Adipocyte (in vitro differentiated cells): ENCODE measurements at regions not wholly inside any gene's neighbourhood (a gene's known extent, or its start where the extent isn't known, plus 50 kb on each side); places are given as distances from the start of the nearest gene placed in this dataset.

Experiments
- DNase-seq: peaks from one replicate; pipeline ENCODE4 v3.0.0-alpha.2; 2015; ENCODE audit warnings: low read depth
- H3K27me3 ChIP-seq: replicated peaks from 2 replicates; pipeline ENCODE4 v1.7.0; 2013; ENCODE audit warnings: mild to moderate bottlenecking, low read length, moderate library complexity; ENCODE audit not compliant: control insufficient read depth, insufficient read depth
- H3K36me3 ChIP-seq: 2 replicates; pipeline ENCODE4 v1.7.0; 2013; ENCODE audit warnings: low read length, mild to moderate bottlenecking, moderate library complexity; ENCODE audit not compliant: control insufficient read depth, insufficient read depth, severe bottlenecking
- H3K4me1 ChIP-seq: 2 replicates; pipeline ENCODE4 v1.7.0; 2013; ENCODE audit warnings: mild to moderate bottlenecking, low read length, moderate library complexity; ENCODE audit not compliant: control insufficient read depth, insufficient read depth
- H3K4me3 ChIP-seq: 2 replicates; pipeline ENCODE4 v1.7.0; 2013; ENCODE audit warnings: mild to moderate bottlenecking, low read length, moderate library complexity
- H3K9ac ChIP-seq: 2 replicates; pipeline ENCODE4 v1.7.0; 2013; ENCODE audit warnings: mild to moderate bottlenecking, low read length, moderate library complexity
- H3K9me3 ChIP-seq: 2 replicates; pipeline ENCODE4 v1.7.0; 2013; ENCODE audit warnings: mild to moderate bottlenecking, low read length, moderate library complexity; ENCODE audit not compliant: control insufficient read depth

DNA sequence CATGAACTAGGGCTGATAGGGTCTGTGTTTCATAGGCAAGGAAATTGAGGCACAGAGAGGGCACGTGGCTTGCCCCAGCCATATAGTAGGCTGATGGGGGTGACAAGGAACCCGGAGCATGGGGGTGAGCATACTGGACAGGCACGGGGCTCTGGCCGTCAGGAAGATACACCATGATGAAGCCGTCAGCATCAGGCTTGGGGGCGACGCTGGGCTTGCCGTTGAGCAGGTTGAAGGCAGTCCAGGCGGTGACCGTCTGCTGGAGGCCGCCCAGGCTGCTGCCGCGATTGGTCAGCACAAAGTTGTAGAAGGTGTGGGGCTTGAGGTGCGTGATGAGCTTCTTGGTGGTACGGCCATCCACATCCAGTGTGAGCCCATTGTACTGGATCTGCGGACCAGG lies 119.7 kb downstream of the PTPRS start:
- peaks cover 84% of the 10 kb centered on the region for H3K36me3 ChIP-seq
- no peaks in the 10 kb centered on the region for H3K9me3 ChIP-seq
- H3K4me3 ChIP-seq = no peak overlapping the region
- no peaks in the 10 kb centered on the region for H3K4me1 ChIP-seq
- no peaks in the 10 kb centered on the region for H3K27me3 ChIP-seq
- no peak for DNase-seq
- no peak overlapping the region for H3K9ac ChIP-seq

DNA sequence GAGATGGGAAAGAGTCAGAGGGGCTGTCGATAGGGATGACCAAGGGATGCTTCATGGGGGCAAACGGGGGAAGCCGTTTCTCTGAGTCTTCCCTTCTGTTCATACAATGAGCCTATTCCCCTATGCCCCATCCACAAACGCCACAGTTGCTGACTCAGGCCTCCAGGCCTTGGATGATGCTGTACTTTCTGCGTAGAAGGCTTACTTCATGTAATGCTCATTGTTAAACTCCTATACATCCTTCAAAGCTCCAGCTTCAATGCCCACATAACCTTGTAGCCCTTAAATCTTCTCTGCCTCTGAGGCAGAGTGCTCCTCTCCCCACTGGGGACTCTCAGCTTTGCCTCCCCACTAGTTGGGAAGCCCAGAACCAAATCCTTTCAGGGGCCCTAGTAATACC lies 120.3 kb downstream of the PTPRS start:
- no peaks in the 10 kb centered on the region for H3K9me3 ChIP-seq
- no peaks in the 10 kb centered on the region for H3K27me3 ChIP-seq
- no peaks in the 10 kb centered on the region for H3K4me1 ChIP-seq
- H3K36me3 ChIP-seq = peaks cover 84% of the 10 kb centered on the region
- H3K4me3 ChIP-seq = no peak overlapping the region
- H3K9ac ChIP-seq = no peak overlapping the region
- no peak for DNase-seq

DNA sequence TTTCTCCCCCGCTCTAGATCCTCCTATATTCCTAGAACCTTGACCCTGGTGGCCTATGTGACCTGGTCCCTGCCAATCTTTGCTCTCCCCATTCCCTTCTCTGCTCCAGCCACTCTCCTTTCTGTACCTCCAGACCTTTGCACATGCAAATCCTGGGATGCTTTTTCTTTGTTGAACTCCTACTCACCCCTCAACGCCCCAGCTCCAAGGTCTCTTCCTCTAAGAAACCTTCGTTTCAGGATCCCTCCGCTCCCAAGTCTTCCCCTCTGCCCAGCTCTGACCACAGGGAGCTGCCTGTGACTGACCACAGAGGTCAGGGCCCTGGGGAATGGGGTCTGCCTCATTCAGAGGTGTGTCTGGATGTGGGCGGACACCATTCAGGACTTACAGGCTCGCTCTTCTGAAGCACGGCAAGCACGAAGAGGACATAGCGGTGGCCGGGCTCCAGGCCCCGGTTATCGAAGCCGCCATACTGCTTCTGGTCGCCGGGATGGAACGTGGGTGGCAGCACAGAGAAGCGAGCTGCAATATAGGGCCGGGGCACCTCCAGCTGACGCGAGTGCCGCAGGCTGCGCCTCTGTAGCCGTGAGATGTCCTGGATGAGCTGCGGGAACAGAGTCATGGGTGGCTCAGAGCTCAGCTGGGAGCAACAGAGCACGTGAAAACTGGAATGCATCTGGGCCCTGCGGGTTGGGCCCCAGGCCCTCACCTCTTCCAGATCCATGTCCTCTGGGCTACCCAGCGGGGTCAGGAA lies 120.9 kb downstream of the PTPRS start:
- no peak overlapping the region for H3K4me3 ChIP-seq
- H3K27me3 ChIP-seq = no peaks in the 10 kb centered on the region
- H3K9ac ChIP-seq = no peak overlapping the region
- no peaks in the 10 kb centered on the region for H3K9me3 ChIP-seq
- H3K4me1 ChIP-seq = no peaks in the 10 kb centered on the region
- no peak for DNase-seq
- H3K36me3 ChIP-seq = peaks cover 84% of the 10 kb centered on the region

DNA sequence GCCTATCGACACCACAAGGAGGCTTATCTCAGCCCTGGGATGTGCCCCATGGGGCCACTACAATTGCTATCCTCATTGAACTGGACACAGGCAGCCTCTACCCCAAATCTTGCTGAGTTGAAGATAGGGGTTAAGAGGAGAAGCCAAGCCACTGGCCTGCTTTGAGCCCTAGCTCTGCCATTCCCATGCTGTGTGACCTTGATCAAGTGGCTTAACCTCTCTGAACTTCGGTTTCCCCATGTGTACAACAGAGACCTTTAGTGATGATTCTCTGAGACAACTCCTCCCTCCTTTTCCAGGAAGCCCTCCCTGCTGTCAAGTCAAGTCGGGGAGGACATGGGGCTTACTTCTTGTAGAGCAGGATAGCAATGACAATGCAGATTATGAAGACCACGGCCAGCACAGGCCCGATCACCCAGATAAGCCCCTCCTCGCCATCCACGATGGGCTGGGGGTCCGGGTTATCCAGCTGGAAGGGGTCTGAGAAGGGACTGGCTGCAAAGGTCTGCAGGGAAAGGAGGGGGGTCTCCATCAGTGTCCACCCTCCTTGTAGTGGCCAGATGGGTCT lies 121.6 kb downstream of the PTPRS start:
- Histone ChIP-seq H3K4me3 (no peak overlapping the region), H3K9ac (no peak overlapping the region), H3K27me3 (no peaks in the 10 kb centered on the region), H3K9me3 (no peaks in the 10 kb centered on the region), H3K4me1 (no peaks in the 10 kb centered on the region), H3K36me3 (peaks cover 84% of the 10 kb centered on the region)
- no peak for DNase-seq

DNA sequence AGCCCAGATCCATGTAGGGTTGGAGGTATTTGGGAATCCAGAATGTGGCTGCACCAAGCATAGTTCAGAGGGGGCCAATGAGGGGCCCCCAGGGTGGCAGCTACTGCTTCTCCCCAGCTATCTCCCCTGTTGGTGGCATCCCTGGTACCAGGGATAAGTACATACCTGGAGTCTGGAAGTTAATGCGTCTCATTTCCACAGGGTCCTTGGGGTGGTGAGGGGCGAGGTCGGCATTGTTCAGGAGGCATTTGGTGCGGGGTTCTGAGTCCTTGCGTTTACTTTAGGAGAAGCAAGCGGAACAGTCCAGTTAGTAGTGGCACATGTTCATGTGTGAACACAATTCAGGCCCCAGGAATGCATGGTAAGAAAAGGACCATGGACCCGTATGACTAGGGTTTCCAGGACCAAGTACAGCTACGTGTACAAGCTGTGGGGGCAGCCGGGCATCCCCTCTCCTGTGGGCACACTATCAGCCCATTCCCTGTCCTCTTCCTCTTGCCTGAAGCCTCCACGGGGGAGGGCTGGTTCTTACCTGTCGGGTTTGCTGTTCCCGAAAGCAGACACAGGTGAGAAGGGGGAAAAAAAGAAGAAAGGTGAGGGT lies 122.3 kb downstream of the PTPRS start:
- no peak overlapping the region for H3K4me3 ChIP-seq
- no peaks in the 10 kb centered on the region for H3K27me3 ChIP-seq
- no peak overlapping the region for H3K9ac ChIP-seq
- H3K36me3 ChIP-seq = peaks cover 91% of the 10 kb centered on the region
- H3K9me3 ChIP-seq = no peaks in the 10 kb centered on the region
- no peak for DNase-seq
- no peaks in the 10 kb centered on the region for H3K4me1 ChIP-seq

DNA sequence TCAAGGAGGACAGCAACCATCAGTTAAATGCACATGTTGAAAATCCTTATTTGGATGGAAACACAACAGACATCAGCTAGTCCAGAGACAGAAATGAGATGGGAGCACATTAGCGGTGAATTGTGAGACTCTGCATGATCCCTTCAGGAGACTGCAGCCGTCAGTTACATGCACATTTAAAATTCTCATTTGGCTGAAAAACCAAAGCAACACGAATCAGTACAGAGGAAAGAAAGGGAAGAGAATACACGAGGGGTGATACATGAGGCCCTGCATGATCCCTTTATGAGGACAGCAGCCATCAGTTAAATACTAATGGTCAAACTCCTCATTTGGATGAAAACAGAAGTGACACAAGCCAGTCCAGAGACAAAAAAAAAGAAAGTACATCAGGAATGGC lies 123.4 kb downstream of the PTPRS start:
- H3K4me3 ChIP-seq = no peak overlapping the region
- no peaks in the 10 kb centered on the region for H3K4me1 ChIP-seq
- H3K9me3 ChIP-seq = no peaks in the 10 kb centered on the region
- H3K9ac ChIP-seq = no peak overlapping the region
- no peaks in the 10 kb centered on the region for H3K27me3 ChIP-seq
- DNase-seq = no peak
- peaks cover 96% of the 10 kb centered on the region for H3K36me3 ChIP-seq

DNA sequence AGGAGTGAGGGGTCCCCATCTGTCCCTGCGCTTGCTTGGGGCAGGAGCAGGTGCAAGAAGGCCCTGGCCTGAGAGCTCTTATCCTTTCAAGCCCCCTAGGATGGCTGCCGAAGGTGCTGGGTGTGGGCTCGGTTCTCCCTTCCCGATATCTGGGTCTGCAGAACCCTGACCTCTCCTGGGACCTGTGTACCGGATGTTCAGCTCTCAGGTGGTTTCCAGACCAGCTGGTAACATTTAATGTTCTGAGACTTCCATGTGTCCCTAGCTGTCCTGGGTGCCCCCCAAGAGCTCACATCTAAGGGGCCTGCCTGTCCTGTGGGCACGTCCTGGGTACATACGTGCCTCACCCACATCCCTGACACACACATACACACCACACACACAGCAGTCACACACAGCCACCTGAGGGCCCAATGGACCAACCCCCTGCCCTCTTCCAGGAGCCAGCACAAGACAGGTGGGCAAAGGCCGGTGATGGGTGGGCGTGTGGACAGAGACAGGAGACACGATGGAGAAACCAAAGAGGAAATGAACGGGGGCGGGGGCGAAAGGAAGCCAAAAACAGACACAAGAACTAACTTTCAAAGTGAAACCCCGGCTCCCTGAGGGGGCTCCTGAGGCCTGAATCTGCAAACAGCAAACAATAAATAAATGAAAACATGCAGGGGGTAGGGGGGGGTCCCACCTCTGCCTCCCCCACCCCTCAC lies 124.3 kb downstream of the PTPRS start:
- H3K9me3 ChIP-seq = no peaks in the 10 kb centered on the region
- no peak overlapping the region for H3K9ac ChIP-seq
- H3K27me3 ChIP-seq = no peaks in the 10 kb centered on the region
- H3K36me3 ChIP-seq = peaks cover 96% of the 10 kb centered on the region
- H3K4me1 ChIP-seq = no peaks in the 10 kb centered on the region
- no peak for DNase-seq
- no peak overlapping the region for H3K4me3 ChIP-seq

DNA sequence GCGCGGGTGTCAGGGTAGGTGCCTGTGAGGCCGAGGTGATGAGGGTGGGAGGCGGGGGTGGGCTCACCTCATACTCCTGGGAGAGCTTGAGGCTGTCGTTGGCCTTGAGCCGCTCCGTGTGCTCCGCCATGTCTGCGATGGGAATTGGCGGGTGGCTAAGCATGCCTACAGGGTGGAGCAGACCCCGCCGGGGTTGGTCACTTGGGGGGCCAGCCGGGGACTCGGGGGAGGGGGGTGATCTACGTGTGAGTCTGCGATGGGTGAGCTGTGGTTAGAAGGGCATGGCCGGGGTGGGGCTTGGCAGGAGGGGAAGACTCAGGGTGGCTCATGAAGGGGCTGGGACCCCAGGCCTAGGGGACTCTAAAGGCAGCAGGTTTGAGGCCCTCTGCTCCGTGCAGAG lies 125.2 kb downstream of the PTPRS start:
- peaks cover 3% of the 10 kb centered on the region for H3K9me3 ChIP-seq
- peaks cover 96% of the 10 kb centered on the region for H3K36me3 ChIP-seq
- no peak for DNase-seq
- no peak overlapping the region for H3K4me3 ChIP-seq
- H3K4me1 ChIP-seq = no peaks in the 10 kb centered on the region
- no peaks in the 10 kb centered on the region for H3K27me3 ChIP-seq
- H3K9ac ChIP-seq = no peak overlapping the region

DNA sequence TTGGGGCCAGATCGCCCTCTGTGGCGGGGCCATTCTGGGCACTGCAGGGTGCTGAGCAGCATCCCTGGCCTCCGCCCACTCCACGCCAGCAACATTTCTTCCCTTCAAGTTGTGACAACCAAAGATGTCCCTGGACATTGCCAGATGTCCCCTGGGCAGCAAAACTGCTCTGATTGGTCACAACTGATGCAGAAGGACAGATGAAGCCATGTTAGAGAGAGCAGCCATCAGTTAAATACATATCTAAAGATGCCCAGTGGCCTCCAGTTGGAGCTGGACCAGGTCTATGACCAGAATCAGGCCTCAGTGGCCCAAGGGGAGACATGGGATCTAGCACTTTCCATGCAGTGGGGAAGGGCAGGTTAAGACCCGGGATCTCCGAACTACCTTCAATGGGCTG lies 125.7 kb downstream of the PTPRS start:
- Histone ChIP-seq H3K27me3 (no peaks in the 10 kb centered on the region), H3K9ac (no peak overlapping the region), H3K36me3 (peaks cover 96% of the 10 kb centered on the region), H3K4me3 (no peak overlapping the region), H3K9me3 (peaks cover 3% of the 10 kb centered on the region), H3K4me1 (no peaks in the 10 kb centered on the region)
- DNase-seq = no peak

DNA sequence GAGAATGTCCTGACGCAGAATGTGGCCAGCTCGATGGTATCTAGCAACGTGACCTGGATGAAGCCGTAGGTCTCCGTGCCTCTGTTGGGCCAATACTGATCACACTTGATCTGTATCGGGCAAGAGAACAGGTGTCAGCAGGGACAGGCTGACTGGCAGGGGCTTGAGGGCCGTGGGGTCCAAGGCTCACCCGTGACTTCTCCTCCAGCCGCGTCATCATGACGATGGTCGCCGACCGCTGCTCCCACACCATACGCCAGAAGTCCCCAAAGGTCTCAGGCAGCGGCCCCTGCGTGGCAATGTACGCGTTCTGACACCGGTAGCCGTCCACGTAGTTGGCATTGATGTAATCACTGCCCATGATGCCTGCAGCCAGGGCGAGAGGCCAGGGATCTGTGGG lies 126.2 kb downstream of the PTPRS start:
- DNase-seq = no peak
- Histone ChIP-seq H3K9me3 (peaks cover 3% of the 10 kb centered on the region), H3K36me3 (peaks cover 96% of the 10 kb centered on the region), H3K27me3 (no peaks in the 10 kb centered on the region), H3K9ac (no peak overlapping the region), H3K4me3 (no peak overlapping the region), H3K4me1 (no peaks in the 10 kb centered on the region)

DNA sequence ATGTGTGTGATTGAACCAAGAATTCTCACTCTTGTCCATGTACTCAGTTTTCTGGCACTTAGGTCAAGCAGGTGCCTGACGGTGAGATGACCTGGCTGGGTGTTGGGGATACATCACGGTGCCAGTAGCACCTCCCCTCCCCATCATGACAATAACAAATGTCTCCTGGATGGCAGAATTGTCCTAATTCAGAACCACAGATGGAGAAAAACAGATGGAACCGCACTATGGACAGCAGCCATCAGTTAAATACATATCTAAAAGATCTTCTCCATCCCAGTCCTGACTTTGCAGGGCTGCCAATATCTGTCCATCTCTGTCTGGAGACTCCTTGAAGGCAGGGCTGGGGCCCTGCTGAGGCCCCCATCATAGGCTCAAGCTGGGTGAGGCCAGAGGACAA lies 126.9 kb downstream of the PTPRS start:
- Histone ChIP-seq H3K27me3 (no peaks in the 10 kb centered on the region), H3K4me1 (no peaks in the 10 kb centered on the region), H3K4me3 (no peak overlapping the region), H3K9me3 (peaks cover 3% of the 10 kb centered on the region), H3K9ac (no peak overlapping the region), H3K36me3 (peaks cover 96% of the 10 kb centered on the region)
- DNase-seq = no peak
